Heart left ventricle (tissue), 13 donors: ENCODE measurements at regions not wholly inside any gene's neighbourhood (a gene's known extent, or its start where the extent isn't known, plus 50 kb on each side); places are given as distances from the start of the nearest gene placed in this dataset.

Experiments used
- CTCF ChIP-seq, 12 donors: fragments of 200-600 bp; sonication (generic) in 4 of 12; IDR thresholded peaks; one replicate each; pipeline versions ENCODE4 v1.5.0 to v1.8.0; 2018 to 2022; ENCODE audit warnings: antibody characterized with exemption in 12 of 12, mild to moderate bottlenecking in 5 of 12
- POLR2A ChIP-seq, 2 donors: fragments of 450-650 bp; IDR thresholded peaks; one replicate each; pipeline ENCODE4 v1.6.1; 2017; ENCODE audit warnings: antibody characterized with exemption in 2 of 2, mild to moderate bottlenecking in 2 of 2, moderate library complexity in 2 of 2
- donor health status: ischemic (EF 13 %, LVEDD 7.1; RV severe dilation, severe dysfunction).
- donor health status: DM: no; HTN: yes; CAD: no.
- donor health status: DM: no; HTN: no; CAD: no.
- donor health status: ischemic (EF 25% LVEDD 6.9; RV normal size, moderate dysfunction).
- donor health status: ischemic (EF 25% LVEDD 5.7; RV mildly dilated, moderate dysfunction).
- donor health status: ischemic (EF 35%, LVEDD 5.7; RV mildly dilated, moderate dysfunction).
- donor health status: nonischemic (EF 11% LVEDD 7.7; RV severe dilation, severe dysfunction).
- donor health status: DM: yes; HTN: yes; CAD: no.
- donor health status: PGD.
- donor health status: ischemic (EF 29% LVEDD 5.4; RV normal size, mild dysfunction).
- donor health status: nonischemic (EF 23%, LVEDD 6.1; RV moderate dilation, normal function).

GRCh38 chr9:22739712-22740111 lies 293.1 kb downstream of the DMRTA1 start:
- no peak for TF ChIP-seq CTCF (IDR thresholded peaks at IDR 0.05)
- TF ChIP-seq POLR2A (IDR thresholded peaks at IDR 0.05), result no peak
